Upper lobe of right lung (tissue), 1 donor: ENCODE measurements at regions not wholly inside any gene's neighbourhood (a gene's known extent, or its start where the extent isn't known, plus 50 kb on each side); places are given as distances from the start of the nearest gene placed in this dataset.

Source experiments
- ATAC-seq: fragments of 200-7000 bp; cut with Tn5 transposase; one replicate; pipeline ENCODE4 v1.9.1; 2020; ENCODE audit warnings: mild to moderate bottlenecking, moderate library complexity
- DNase-seq: peaks from one replicate; pipeline ENCODE4 v3.0.0-alpha.2; 2020
- H3K27ac ChIP-seq: fragments of 200-600 bp; one replicate; pipeline ENCODE4 v1.8.0; 2022
- H3K27me3 ChIP-seq: fragments of 200-600 bp; one replicate; pipeline ENCODE4 v1.8.0; 2022; ENCODE audit warnings: mild to moderate bottlenecking
- H3K36me3 ChIP-seq: fragments of 200-600 bp; one replicate; pipeline ENCODE4 v1.8.0; 2022
- H3K4me1 ChIP-seq: fragments of 200-600 bp; one replicate; pipeline ENCODE4 v1.8.0; 2022
- H3K4me3 ChIP-seq: fragments of 200-600 bp; one replicate; pipeline ENCODE4 v1.8.0; 2022; ENCODE audit warnings: mild to moderate bottlenecking
- H3K9me3 ChIP-seq: fragments of 200-600 bp; one replicate; pipeline ENCODE4 v1.8.0; 2022
- intact Hi-C: fragments of 100-400 bp; cut with DNase I; formaldehyde crosslinking; loops from one replicate; pipeline ENCODE4 v1.11.0; 2022
- TF ChIP-seq, protein P1 (sequence below): fragments of 200-600 bp; IDR thresholded peaks from one replicate; pipeline ENCODE4 v1.8.0; 2022; ENCODE audit warnings: antibody characterized with exemption
- donor health status: DM: no; HTN: yes; CAD: no; lungs with severe emphysema.

- no peak for DNase-seq
- intact Hi-C loops, result no loop called here
Observed at GRCh38 chr9:23220171-23220570, 605.9 kb downstream of the ELAVL2 start.

GRCh38 chr9:23220957-23221356 lies 605.1 kb downstream of the ELAVL2 start:
- no peaks in the 10 kb centered on the region for H3K4me1 ChIP-seq
- no peaks in the 10 kb centered on the region for H3K27me3 ChIP-seq
- no peaks in the 10 kb centered on the region for H3K36me3 ChIP-seq
- intact Hi-C loops, result no loop called here
- DNase-seq (no peak), ATAC-seq (no peak)
- no peak overlapping the region for H3K4me3 ChIP-seq
- TF ChIP-seq, protein P1, sequence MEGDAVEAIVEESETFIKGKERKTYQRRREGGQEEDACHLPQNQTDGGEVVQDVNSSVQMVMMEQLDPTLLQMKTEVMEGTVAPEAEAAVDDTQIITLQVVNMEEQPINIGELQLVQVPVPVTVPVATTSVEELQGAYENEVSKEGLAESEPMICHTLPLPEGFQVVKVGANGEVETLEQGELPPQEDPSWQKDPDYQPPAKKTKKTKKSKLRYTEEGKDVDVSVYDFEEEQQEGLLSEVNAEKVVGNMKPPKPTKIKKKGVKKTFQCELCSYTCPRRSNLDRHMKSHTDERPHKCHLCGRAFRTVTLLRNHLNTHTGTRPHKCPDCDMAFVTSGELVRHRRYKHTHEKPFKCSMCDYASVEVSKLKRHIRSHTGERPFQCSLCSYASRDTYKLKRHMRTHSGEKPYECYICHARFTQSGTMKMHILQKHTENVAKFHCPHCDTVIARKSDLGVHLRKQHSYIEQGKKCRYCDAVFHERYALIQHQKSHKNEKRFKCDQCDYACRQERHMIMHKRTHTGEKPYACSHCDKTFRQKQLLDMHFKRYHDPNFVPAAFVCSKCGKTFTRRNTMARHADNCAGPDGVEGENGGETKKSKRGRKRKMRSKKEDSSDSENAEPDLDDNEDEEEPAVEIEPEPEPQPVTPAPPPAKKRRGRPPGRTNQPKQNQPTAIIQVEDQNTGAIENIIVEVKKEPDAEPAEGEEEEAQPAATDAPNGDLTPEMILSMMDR, result no peak
- no peaks in the 10 kb centered on the region for H3K9me3 ChIP-seq
- no peak overlapping the region for H3K27ac ChIP-seq

More at GRCh38 chr9:23220171-23220570, 605.9 kb downstream of the ELAVL2 start:
- H3K9me3 ChIP-seq, result no peaks in the 10 kb centered on the region
- no peak overlapping the region for H3K4me3 ChIP-seq
- ATAC-seq, result no peak
- H3K36me3 ChIP-seq, result no peaks in the 10 kb centered on the region
- no peak overlapping the region for H3K27ac ChIP-seq
- no peaks in the 10 kb centered on the region for H3K27me3 ChIP-seq
- no peaks in the 10 kb centered on the region for H3K4me1 ChIP-seq
- TF ChIP-seq, protein P1, result no peak

- intact Hi-C loops, result no loop called here
- ATAC-seq, result no peak
- no peaks in the 10 kb centered on the region for H3K36me3 ChIP-seq
- H3K4me1 ChIP-seq, result no peaks in the 10 kb centered on the region
- H3K27ac ChIP-seq, result no peak overlapping the region
- no peaks in the 10 kb centered on the region for H3K27me3 ChIP-seq
- no peak for DNase-seq
- TF ChIP-seq, protein P1, result no peak
- no peak overlapping the region for H3K4me3 ChIP-seq
- no peaks in the 10 kb centered on the region for H3K9me3 ChIP-seq
Observed at GRCh38 chr9:23229890-23230317, 596.1 kb downstream of the ELAVL2 start.

- no peaks in the 10 kb centered on the region for H3K9me3 ChIP-seq
- H3K4me3 ChIP-seq, result no peak overlapping the region
- H3K36me3 ChIP-seq, result no peaks in the 10 kb centered on the region
- TF ChIP-seq, protein P1, result no peak
- no peaks in the 10 kb centered on the region for H3K27me3 ChIP-seq
- ATAC-seq, result no peak
- no peaks in the 10 kb centered on the region for H3K4me1 ChIP-seq
- no peak overlapping the region for H3K27ac ChIP-seq
- no peak for DNase-seq
- intact Hi-C loops, result no loop called here
Observed at GRCh38 chr9:23232831-23233230, 593.2 kb downstream of the ELAVL2 start.

GRCh38 chr9:23243523-23243922 lies 582.5 kb downstream of the ELAVL2 start:
- Histone ChIP-seq H3K4me1 (no peaks in the 10 kb centered on the region), H3K36me3 (no peaks in the 10 kb centered on the region), H3K9me3 (no peaks in the 10 kb centered on the region), H3K4me3 (no peak overlapping the region), H3K27me3 (no peaks in the 10 kb centered on the region), H3K27ac (no peak overlapping the region)
- ATAC-seq (no peak), DNase-seq (no peak)
- intact Hi-C loops, result no loop called here
- TF ChIP-seq, protein P1, result no peak

GRCh38 chr9:23245067-23245466 lies 581.0 kb downstream of the ELAVL2 start:
- no peaks in the 10 kb centered on the region for H3K4me1 ChIP-seq
- no peak overlapping the region for H3K4me3 ChIP-seq
- TF ChIP-seq, protein P1, result no peak
- ATAC-seq (no peak), DNase-seq (no peak)
- no peaks in the 10 kb centered on the region for H3K36me3 ChIP-seq
- intact Hi-C loops, result no loop called here
- H3K9me3 ChIP-seq, result no peaks in the 10 kb centered on the region
- H3K27ac ChIP-seq, result no peak overlapping the region
- no peaks in the 10 kb centered on the region for H3K27me3 ChIP-seq
